IMR-90 (cell line): ENCODE measurements at regions not wholly inside any gene's neighbourhood (a gene's known extent, or its start where the extent isn't known, plus 50 kb on each side); places are given as distances from the start of the nearest gene placed in this dataset.

Experiments used
- ATAC-seq: fragments of 200-7000 bp; cut with Tn5 transposase; 2 replicates; pipeline ENCODE4 v1.9.1; 2020; ENCODE audit warnings: low read depth, mild to moderate bottlenecking, moderate library complexity
- BruUV-seq: library from RNA; stranded (reverse); fragments of 400-500 nt; replicated peaks from 2 replicates; lab custom pipeline; 2021; lab: Mats Ljungman, UMichigan
- CTCF ChIA-PET: fragments of 300-600 bp; formaldehyde crosslinking; extraction: SDS; loops from one replicate; lab custom pipeline; 2021; ENCODE audit warnings: antibody characterized with exemption; lab: Yijun Ruan, JAX
- POLR2A ChIA-PET: fragments of 300-600 bp; sonication (Branson Sonifier 250); formaldehyde crosslinking; loops from one replicate; lab custom pipeline; 2022; ENCODE audit warnings: antibody characterized with exemption; ENCODE audit not compliant: unreplicated experiment; lab: Charles Lee
- DNase-seq: peaks from one replicate; pipeline ENCODE4 v3.0.0; 2013
- H2AFZ ChIP-seq: replicated peaks from 2 replicates; pipeline ENCODE3; 2013; ENCODE audit warnings: low read length, mild to moderate bottlenecking; ENCODE audit not compliant: poor library complexity
- H2AK5ac ChIP-seq: 2 replicates; pipeline ENCODE4 v1.6.1; 2013; ENCODE audit warnings: low read depth, low read length, inconsistent platforms
- H2AK9ac ChIP-seq: replicated peaks from 2 replicates; pipeline ENCODE3; 2013; ENCODE audit warnings: mild to moderate bottlenecking, low read depth, low read length, moderate library complexity; ENCODE audit not compliant: poor library complexity
- H2BK120ac ChIP-seq: 2 replicates; pipeline ENCODE4 v1.6.1; 2013; ENCODE audit warnings: low read depth, low read length, inconsistent platforms
- H2BK15ac ChIP-seq: 3 replicates; pipeline ENCODE4 v1.6.1; 2013; ENCODE audit warnings: low read depth, low read length, inconsistent platforms
- H2BK20ac ChIP-seq: 2 replicates; pipeline ENCODE4 v1.6.1; 2013; ENCODE audit warnings: low read depth, mild to moderate bottlenecking, inconsistent platforms, low read length, moderate library complexity
- H2BK5ac ChIP-seq: 2 replicates; pipeline ENCODE4 v1.6.1; 2013; ENCODE audit warnings: mild to moderate bottlenecking, low read depth, low read length, inconsistent platforms; ENCODE audit not compliant: poor library complexity, severe bottlenecking
- H3K14ac ChIP-seq: replicated peaks from 2 replicates; pipeline ENCODE4 v1.6.1; 2013; ENCODE audit warnings: low read depth, low read length, inconsistent platforms
- H3K18ac ChIP-seq: 2 replicates; pipeline ENCODE4 v1.6.1; 2013; ENCODE audit warnings: low read depth, low read length, control low read depth
- H3K23ac ChIP-seq: 2 replicates; pipeline ENCODE4 v1.6.1; 2013; ENCODE audit warnings: low read depth, low read length, inconsistent platforms
- H3K27ac ChIP-seq: 2 replicates; pipeline ENCODE4 v1.5.1; 2013; ENCODE audit warnings: mild to moderate bottlenecking, control low read depth, low read length; ENCODE audit not compliant: insufficient read depth
- H3K27me3 ChIP-seq: 2 replicates; pipeline ENCODE4 v1.6.1; 2013; ENCODE audit warnings: low read length; ENCODE audit not compliant: control insufficient read depth, insufficient read depth
- H3K36me3 ChIP-seq: 2 replicates; pipeline ENCODE4 v1.6.1; 2013; ENCODE audit warnings: low read length, mixed read lengths; ENCODE audit not compliant: control insufficient read depth, insufficient read depth
- H3K4ac ChIP-seq: 2 replicates; pipeline ENCODE4 v1.6.1; 2013; ENCODE audit warnings: low read depth, low read length, inconsistent platforms
- H3K4me1 ChIP-seq: 2 replicates; pipeline ENCODE4 v1.6.1; 2013; ENCODE audit warnings: low read length, mixed read lengths; ENCODE audit not compliant: control insufficient read depth, insufficient read depth
- H3K4me2 ChIP-seq: 2 replicates; pipeline ENCODE4 v1.6.1; 2013; ENCODE audit warnings: low read depth, mild to moderate bottlenecking, control low read depth, low read length, moderate library complexity
- H3K4me3 ChIP-seq: 2 replicates; pipeline ENCODE4 v1.5.1; 2013; ENCODE audit warnings: low read depth, mild to moderate bottlenecking, control low read depth, low read length, moderate library complexity; ENCODE audit not compliant: insufficient read depth
- H3K56ac ChIP-seq: 2 replicates; pipeline ENCODE4 v1.6.1; 2013; ENCODE audit warnings: low read length, inconsistent platforms; ENCODE audit not compliant: insufficient read depth; ENCODE audit errors: extremely low read depth
- H3K79me1 ChIP-seq, 2 experiments: 2 replicates each; pipeline ENCODE4 v1.6.1; 2013; ENCODE audit warnings: low read length in 2 of 2, inconsistent platforms in 1 of 2, low read depth in 1 of 2
- H3K9ac ChIP-seq: 2 replicates; pipeline ENCODE4 v1.6.1; 2013; ENCODE audit warnings: low read depth, low read length, control low read depth
- H3K9me1 ChIP-seq: 2 replicates; pipeline ENCODE4 v1.6.1; 2013; ENCODE audit warnings: low read length, inconsistent platforms; ENCODE audit not compliant: insufficient read depth
- H3K9me3 ChIP-seq: 2 replicates; pipeline ENCODE4 v1.6.1; 2013; ENCODE audit warnings: low read length; ENCODE audit not compliant: control insufficient read depth, insufficient read depth
- H4K20me1 ChIP-seq: 2 replicates; pipeline ENCODE4 v1.6.1; 2013; ENCODE audit warnings: low read length, inconsistent platforms; ENCODE audit not compliant: insufficient read depth
- H4K5ac ChIP-seq: 2 replicates; pipeline ENCODE4 v1.6.1; 2013; ENCODE audit warnings: mild to moderate bottlenecking, low read depth, low read length, control low read depth
- H4K8ac ChIP-seq, 2 experiments: 2 replicates each; pipeline ENCODE4 v1.6.1; 2013; ENCODE audit warnings: low read depth in 2 of 2, low read length in 2 of 2, control low read depth in 1 of 2, inconsistent platforms in 1 of 2
- H4K91ac ChIP-seq: 2 replicates; pipeline ENCODE4 v1.6.1; 2013; ENCODE audit warnings: low read depth, low read length, inconsistent platforms; ENCODE audit not compliant: insufficient read depth
- BHLHE40 ChIP-seq: fragments of 150-350 bp; IDR thresholded peaks from 2 replicates; pipeline ENCODE4 v1.6.1; 2016; ENCODE audit warnings: mild to moderate bottlenecking, low read depth, low read length
- CEBPB ChIP-seq: IDR thresholded peaks from 2 replicates; pipeline ENCODE4 v1.6.1; 2012; ENCODE audit warnings: low read depth, low read length, improper control_type of control experiment
- CHD1 ChIP-seq: IDR thresholded peaks from 2 replicates; pipeline ENCODE4 v1.6.1; 2012; ENCODE audit warnings: low read depth, low read length, improper control_type of control experiment
- FOS ChIP-seq: fragments of 150-350 bp; IDR thresholded peaks from 2 replicates; pipeline ENCODE4 v1.6.1; 2016; ENCODE audit warnings: low read depth, low read length
- MAFK ChIP-seq: IDR thresholded peaks from 2 replicates; pipeline ENCODE4 v1.6.1; 2012; ENCODE audit warnings: low read depth, low read length, improper control_type of control experiment
- MAZ ChIP-seq: IDR thresholded peaks from 2 replicates; pipeline ENCODE4 v1.6.1; 2012; ENCODE audit warnings: low read depth, mild to moderate bottlenecking, low read length, improper control_type of control experiment, moderate library complexity, borderline replicate concordance
- MXI1 ChIP-seq: IDR thresholded peaks from 2 replicates; pipeline ENCODE4 v1.6.1; 2012; ENCODE audit warnings: low read depth, mild to moderate bottlenecking, low read length, moderate library complexity, borderline replicate concordance
- NFE2L2 ChIP-seq: fragments of 150-350 bp; IDR thresholded peaks from 2 replicates; pipeline ENCODE4 v1.6.1; 2016; ENCODE audit warnings: low read depth, mild to moderate bottlenecking, low read length
- POLR2A ChIP-seq: IDR thresholded peaks from 2 replicates; pipeline ENCODE4 v1.6.1; 2012; ENCODE audit warnings: mild to moderate bottlenecking, low read depth, low read length
- RAD21 ChIP-seq: IDR thresholded peaks from 2 replicates; pipeline ENCODE4 v1.6.1; 2012; ENCODE audit warnings: low read length, improper control_type of control experiment
- RCOR1 ChIP-seq: IDR thresholded peaks from 2 replicates; pipeline ENCODE4 v1.6.1; 2012; ENCODE audit warnings: mild to moderate bottlenecking, low read length, improper control_type of control experiment; ENCODE audit not compliant: insufficient replicate concordance
- RFX5 ChIP-seq: IDR thresholded peaks from 2 replicates; pipeline ENCODE4 v1.8.0; 2012; ENCODE audit warnings: low read depth, mild to moderate bottlenecking, low read length, moderate library complexity
- SMC3 ChIP-seq: fragments of 150-350 bp; IDR thresholded peaks from 2 replicates; pipeline ENCODE4 v1.6.1; 2016; ENCODE audit warnings: low read depth, mild to moderate bottlenecking, antibody characterized with exemption, low read length, moderate library complexity
- WGBS, 2 experiments: methylation state at CpG; one replicate each; pipeline versions ENCODE4 v1.1.5 to v1.1.7; 2013; ENCODE audit warnings: missing lambda C conversion rate in 2 of 2; ENCODE audit not compliant: insufficient read length in 1 of 2; ENCODE audit errors: extremely low coverage in 2 of 2; 5-methylcytosine and 5-hydroxymethylcytosine counted together
- dilution Hi-C: fragments of 300-500 bp; cut with HindIII; formaldehyde crosslinking; loops from one replicate; pipeline ENCODE4 v1.14.3; 2018; ENCODE audit warnings: low sequenced_read_pairs; ENCODE audit not compliant: unreplicated experiment
- in situ Hi-C: fragments of 300-500 bp; cut with MboI; formaldehyde crosslinking; loops from 3 replicates; pipeline ENCODE4 v1.14.3; 2019; ENCODE audit warnings: low sequenced_read_pairs, inconsistent platforms, mixed read lengths
- intact Hi-C: fragments of 100-400 bp; cut with micrococcal nuclease; formaldehyde crosslinking; loops from 2 replicates; pipeline ENCODE4 v1.10.0; 2022
- TF ChIP-seq, protein P1 (sequence below): fragments of 150-350 bp; IDR thresholded peaks from 2 replicates; pipeline ENCODE4 v1.6.1; 2016; ENCODE audit warnings: low read depth, mild to moderate bottlenecking, low read length, moderate library complexity, borderline replicate concordance
- TF ChIP-seq, protein P2 (sequence below): fragments of 150-350 bp; IDR thresholded peaks from 2 replicates; pipeline ENCODE4 v1.6.1; 2017; ENCODE audit warnings: mild to moderate bottlenecking, antibody characterized with exemption, low read length, low read depth
- TF ChIP-seq, protein P3 (sequence below): conservative IDR thresholded peaks from 2 replicates; pipeline ENCODE4 v1.5.1; 2012; ENCODE audit warnings: mild to moderate bottlenecking, low read depth, low read length, improper control_type of control experiment

DNA sequence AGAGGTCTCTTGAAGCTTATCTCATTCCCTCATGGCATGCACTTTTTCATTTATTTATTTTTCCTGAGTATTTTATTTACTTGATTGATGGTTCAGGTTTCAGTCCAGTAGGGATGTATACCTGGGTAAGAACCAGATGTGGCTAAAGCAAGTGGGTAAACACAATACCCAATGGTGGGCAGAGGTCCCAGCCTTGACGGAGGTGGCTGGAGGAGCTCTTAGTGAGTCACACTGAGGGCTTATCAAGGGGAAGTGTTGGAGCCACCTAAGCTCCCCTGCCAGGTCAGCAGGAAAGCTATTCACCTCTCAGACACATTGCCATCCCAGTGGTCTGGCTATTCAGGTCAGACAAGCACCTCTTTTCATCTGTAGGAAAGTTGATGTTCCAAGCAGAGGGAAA lies 236.2 kb upstream of the MAGEB16 start:
- Histone ChIP-seq H3K27me3 (no peaks in the 10 kb centered on the region), H4K8ac (no peak overlapping the region), H3K14ac (no peak overlapping the region), H2BK20ac (no peak overlapping the region), H3K27ac (no peak overlapping the region), H2BK5ac (no peak overlapping the region), H3K56ac (no peak overlapping the region), H3K4me3 (no peak overlapping the region), H3K9me3 (no peaks in the 10 kb centered on the region), H3K36me3 (no peaks in the 10 kb centered on the region), H2BK120ac (no peak overlapping the region), H4K20me1 (no peaks in the 10 kb centered on the region), H2AK9ac (no peak overlapping the region), H3K4me1 (no peaks in the 10 kb centered on the region), H3K18ac (no peak overlapping the region), H2AK5ac (no peak overlapping the region), H3K4ac (no peak overlapping the region), H4K91ac (no peak overlapping the region), H3K23ac (no peak overlapping the region), H4K5ac (no peak overlapping the region), H2AFZ (no peak overlapping the region), H3K9ac (no peak overlapping the region), H3K9me1 (no peaks in the 10 kb centered on the region), H2BK15ac (no peak overlapping the region), H3K4me2 (no peak overlapping the region), H3K79me1 (no peaks in the 10 kb centered on the region)
- in situ Hi-C loops, result no loop called here
- POLR2A ChIA-PET, result no interaction called here
- TF ChIP-seq RCOR1, result no peak
- TF ChIP-seq FOS, result no peak
- TF ChIP-seq, protein P1, sequence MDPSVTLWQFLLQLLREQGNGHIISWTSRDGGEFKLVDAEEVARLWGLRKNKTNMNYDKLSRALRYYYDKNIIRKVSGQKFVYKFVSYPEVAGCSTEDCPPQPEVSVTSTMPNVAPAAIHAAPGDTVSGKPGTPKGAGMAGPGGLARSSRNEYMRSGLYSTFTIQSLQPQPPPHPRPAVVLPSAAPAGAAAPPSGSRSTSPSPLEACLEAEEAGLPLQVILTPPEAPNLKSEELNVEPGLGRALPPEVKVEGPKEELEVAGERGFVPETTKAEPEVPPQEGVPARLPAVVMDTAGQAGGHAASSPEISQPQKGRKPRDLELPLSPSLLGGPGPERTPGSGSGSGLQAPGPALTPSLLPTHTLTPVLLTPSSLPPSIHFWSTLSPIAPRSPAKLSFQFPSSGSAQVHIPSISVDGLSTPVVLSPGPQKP, result no peak
- TF ChIP-seq MAZ, result no peak
- no peak for TF ChIP-seq CHD1
- TF ChIP-seq MXI1, result no peak
- TF ChIP-seq SMC3, result no peak
- no peak for TF ChIP-seq RAD21
- TF ChIP-seq NFE2L2, result no peak
- TF ChIP-seq RFX5, result no peak
- no peak for TF ChIP-seq MAFK
- TF ChIP-seq POLR2A, result no peak
- no peak for TF ChIP-seq BHLHE40
- TF ChIP-seq, protein P2, sequence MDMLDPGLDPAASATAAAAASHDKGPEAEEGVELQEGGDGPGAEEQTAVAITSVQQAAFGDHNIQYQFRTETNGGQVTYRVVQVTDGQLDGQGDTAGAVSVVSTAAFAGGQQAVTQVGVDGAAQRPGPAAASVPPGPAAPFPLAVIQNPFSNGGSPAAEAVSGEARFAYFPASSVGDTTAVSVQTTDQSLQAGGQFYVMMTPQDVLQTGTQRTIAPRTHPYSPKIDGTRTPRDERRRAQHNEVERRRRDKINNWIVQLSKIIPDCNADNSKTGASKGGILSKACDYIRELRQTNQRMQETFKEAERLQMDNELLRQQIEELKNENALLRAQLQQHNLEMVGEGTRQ, result no peak
- no peak for TF ChIP-seq CEBPB
- TF ChIP-seq, protein P3, sequence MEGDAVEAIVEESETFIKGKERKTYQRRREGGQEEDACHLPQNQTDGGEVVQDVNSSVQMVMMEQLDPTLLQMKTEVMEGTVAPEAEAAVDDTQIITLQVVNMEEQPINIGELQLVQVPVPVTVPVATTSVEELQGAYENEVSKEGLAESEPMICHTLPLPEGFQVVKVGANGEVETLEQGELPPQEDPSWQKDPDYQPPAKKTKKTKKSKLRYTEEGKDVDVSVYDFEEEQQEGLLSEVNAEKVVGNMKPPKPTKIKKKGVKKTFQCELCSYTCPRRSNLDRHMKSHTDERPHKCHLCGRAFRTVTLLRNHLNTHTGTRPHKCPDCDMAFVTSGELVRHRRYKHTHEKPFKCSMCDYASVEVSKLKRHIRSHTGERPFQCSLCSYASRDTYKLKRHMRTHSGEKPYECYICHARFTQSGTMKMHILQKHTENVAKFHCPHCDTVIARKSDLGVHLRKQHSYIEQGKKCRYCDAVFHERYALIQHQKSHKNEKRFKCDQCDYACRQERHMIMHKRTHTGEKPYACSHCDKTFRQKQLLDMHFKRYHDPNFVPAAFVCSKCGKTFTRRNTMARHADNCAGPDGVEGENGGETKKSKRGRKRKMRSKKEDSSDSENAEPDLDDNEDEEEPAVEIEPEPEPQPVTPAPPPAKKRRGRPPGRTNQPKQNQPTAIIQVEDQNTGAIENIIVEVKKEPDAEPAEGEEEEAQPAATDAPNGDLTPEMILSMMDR, result no peak
- ATAC-seq (no peak), DNase-seq (no peak)
- dilution Hi-C loops, result no loop called here
- no TSS peak for BruUV-seq
- CTCF ChIA-PET, result no interaction called here
- WGBS, 2 experiments, result no CpG with 5 or more reads among the region's 1 CpG
- intact Hi-C loops, result no loop called here
